ENCODE measurements at regions not wholly inside any gene's neighbourhood (a gene's known extent, or its start where the extent isn't known, plus 50 kb on each side); places are given as distances from the start of the nearest gene placed in this dataset.

- no peak for TF ChIP-seq CTCF (IDR thresholded peaks at IDR 0.05; ENCODE audit: unreplicated experiment)
- Mint-ChIP-seq H3K27ac (ENCODE audit: unreplicated experiment) (no peak overlapping the region), H3K36me3 (ENCODE audit: low read depth, unreplicated experiment) (peaks cover 4% of the 10 kb centered on the region), H3K4me1 (ENCODE audit: unreplicated experiment) (no peaks in the 10 kb centered on the region), H3K9me3 (ENCODE audit: unreplicated experiment) (no peaks in the 10 kb centered on the region), H3K27me3 (ENCODE audit: unreplicated experiment) (peaks cover 3% of the 10 kb centered on the region), H3K4me3 (ENCODE audit: unreplicated experiment) (no peak overlapping the region)
- no peak for DNase-seq (ENCODE audit: low spot score)
Measured at GRCh38 chr2:2796207-2796606, 465.1 kb upstream of the MYT1L start.

GRCh38 chr2:2795438-2796091, 464.5 kb upstream of the MYT1L start:
- peaks cover 4% of the 10 kb centered on the region for H3K36me3 Mint-ChIP-seq (ENCODE audit: low read depth, unreplicated experiment)
- TF ChIP-seq CTCF (IDR thresholded peaks at IDR 0.05; ENCODE audit: unreplicated experiment), result no peak
- no peaks in the 10 kb centered on the region for H3K4me1 Mint-ChIP-seq (ENCODE audit: unreplicated experiment)
- H3K9me3 Mint-ChIP-seq (ENCODE audit: unreplicated experiment), result no peaks in the 10 kb centered on the region
- H3K27ac Mint-ChIP-seq (ENCODE audit: unreplicated experiment), result no peak overlapping the region
- no peak overlapping the region for H3K4me3 Mint-ChIP-seq (ENCODE audit: unreplicated experiment)
- no peak for DNase-seq (ENCODE audit: low spot score)
- H3K27me3 Mint-ChIP-seq (ENCODE audit: unreplicated experiment), result peaks cover 3% of the 10 kb centered on the region

DNA sequence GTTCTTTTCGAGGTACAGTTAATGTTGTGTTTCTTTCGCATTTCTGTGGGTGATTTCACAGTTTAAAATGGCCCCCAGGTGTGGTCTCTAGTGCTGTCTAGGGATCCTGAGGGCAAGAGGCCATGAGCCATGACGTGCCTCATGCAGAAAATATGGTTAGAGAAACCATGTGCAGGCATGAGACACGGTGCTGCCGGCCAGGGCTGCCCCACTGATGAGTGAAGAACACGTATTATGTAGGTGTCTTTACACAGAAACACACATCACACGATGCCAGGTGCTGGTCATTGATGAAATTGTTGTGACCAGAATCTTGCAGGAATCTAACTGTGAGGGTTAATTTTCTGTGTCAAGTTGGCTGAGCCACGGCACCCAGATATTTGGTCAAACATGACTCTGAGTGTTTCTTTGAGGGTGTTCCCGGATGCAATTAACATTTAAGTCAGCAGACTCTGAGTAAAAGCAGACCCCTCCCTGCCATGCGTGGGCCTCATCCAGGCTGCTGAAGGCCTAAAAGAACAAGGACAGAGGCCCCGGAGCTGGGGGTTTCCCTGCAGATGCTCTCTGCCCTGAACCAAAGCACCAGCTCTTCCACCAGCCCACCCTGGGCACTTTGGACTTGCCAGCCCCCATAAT, 463.0 kb upstream of the MYT1L start:
- no peak for DNase-seq (ENCODE audit: low spot score)
- TF ChIP-seq CTCF (IDR thresholded peaks at IDR 0.05; ENCODE audit: unreplicated experiment), result no peak
- peaks cover 3% of the 10 kb centered on the region for H3K27me3 Mint-ChIP-seq (ENCODE audit: unreplicated experiment)
- no peak overlapping the region for H3K27ac Mint-ChIP-seq (ENCODE audit: unreplicated experiment)
- peaks cover 6% of the 10 kb centered on the region for H3K36me3 Mint-ChIP-seq (ENCODE audit: low read depth, unreplicated experiment)
- no peaks in the 10 kb centered on the region for H3K9me3 Mint-ChIP-seq (ENCODE audit: unreplicated experiment)
- no peak overlapping the region for H3K4me3 Mint-ChIP-seq (ENCODE audit: unreplicated experiment)
- H3K4me1 Mint-ChIP-seq (ENCODE audit: unreplicated experiment), result peaks cover 12% of the 10 kb centered on the region

- Mint-ChIP-seq H3K36me3 (ENCODE audit: low read depth, unreplicated experiment) (peaks cover 6% of the 10 kb centered on the region), H3K9me3 (ENCODE audit: unreplicated experiment) (no peaks in the 10 kb centered on the region), H3K4me3 (ENCODE audit: unreplicated experiment) (no peak overlapping the region), H3K4me1 (ENCODE audit: unreplicated experiment) (peaks cover 18% of the 10 kb centered on the region), H3K27me3 (ENCODE audit: unreplicated experiment) (peaks cover 3% of the 10 kb centered on the region), H3K27ac (ENCODE audit: unreplicated experiment) (no peak overlapping the region)
- TF ChIP-seq CTCF (IDR thresholded peaks at IDR 0.05; ENCODE audit: unreplicated experiment), result no peak
- no peak for DNase-seq (ENCODE audit: low spot score)
Measured at GRCh38 chr2:2793514-2793913, 462.4 kb upstream of the MYT1L start.

DNA sequence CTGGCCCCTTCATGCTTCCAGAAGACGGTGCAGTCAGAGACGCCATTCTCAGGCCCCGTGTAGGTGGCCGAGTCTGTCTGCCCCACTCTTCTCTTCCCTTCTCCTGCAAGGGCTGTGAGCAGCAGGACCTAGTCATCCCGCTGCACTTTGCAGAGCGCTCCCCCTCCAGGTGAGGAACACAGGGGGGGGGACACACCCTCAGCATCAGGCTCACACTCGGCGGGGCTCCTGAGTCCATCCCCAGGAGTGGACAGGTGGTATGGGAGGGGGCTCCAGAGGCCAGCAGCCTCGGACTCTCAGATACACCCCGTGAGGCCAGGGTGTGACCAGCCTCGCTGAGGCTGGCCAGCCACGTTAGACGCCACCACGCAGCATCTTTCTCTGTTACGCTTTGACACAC, 460.5 kb upstream of the MYT1L start:
- Mint-ChIP-seq H3K4me3 (ENCODE audit: unreplicated experiment) (no peak overlapping the region), H3K4me1 (ENCODE audit: unreplicated experiment) (peaks cover 35% of the 10 kb centered on the region), H3K27ac (ENCODE audit: unreplicated experiment) (no peak overlapping the region), H3K36me3 (ENCODE audit: low read depth, unreplicated experiment) (peaks cover 6% of the 10 kb centered on the region), H3K9me3 (ENCODE audit: unreplicated experiment) (no peaks in the 10 kb centered on the region), H3K27me3 (ENCODE audit: unreplicated experiment) (peaks cover 3% of the 10 kb centered on the region)
- no peak for DNase-seq (ENCODE audit: low spot score)
- TF ChIP-seq CTCF (IDR thresholded peaks at IDR 0.05; ENCODE audit: unreplicated experiment), result no peak

Measured in endothelial cell (in vitro differentiated cells).